ENCODE measurements at regions not wholly inside any gene's neighbourhood (a gene's known extent, or its start where the extent isn't known, plus 50 kb on each side); places are given as distances from the start of the nearest gene placed in this dataset.

DNA sequence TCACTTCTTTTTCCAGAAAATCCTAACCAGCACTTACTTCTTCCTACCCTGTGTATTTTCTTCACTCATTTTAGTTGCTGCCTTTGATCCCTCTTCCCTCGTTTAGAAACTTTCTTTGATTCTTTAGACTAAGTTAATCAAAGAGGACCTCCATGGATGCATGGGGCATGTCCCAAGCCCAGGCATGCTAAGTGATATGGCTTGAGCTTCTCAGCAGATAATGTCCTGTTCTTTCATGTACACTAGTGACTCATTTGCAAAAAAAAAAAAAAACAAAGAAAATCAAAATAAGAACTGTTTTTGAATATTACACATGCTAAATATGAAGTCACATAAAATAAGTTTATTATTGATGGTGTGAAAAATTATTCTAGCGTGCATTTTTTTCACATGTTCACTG is 800.9 kb downstream of the SATB2 start:
- Histone ChIP-seq H3K9me3 (ENCODE audit: severe bottlenecking) (no peaks in the 10 kb centered on the region), H3K4me3 (ENCODE audit: low read depth, low read length) (no peak overlapping the region), H3K27me3 (ENCODE audit: insufficient read depth, low read depth, severe bottlenecking) (no peaks in the 10 kb centered on the region), H3K36me3 (no peaks in the 10 kb centered on the region), H3K27ac (no peak overlapping the region)
- TF ChIP-seq, protein P1, sequence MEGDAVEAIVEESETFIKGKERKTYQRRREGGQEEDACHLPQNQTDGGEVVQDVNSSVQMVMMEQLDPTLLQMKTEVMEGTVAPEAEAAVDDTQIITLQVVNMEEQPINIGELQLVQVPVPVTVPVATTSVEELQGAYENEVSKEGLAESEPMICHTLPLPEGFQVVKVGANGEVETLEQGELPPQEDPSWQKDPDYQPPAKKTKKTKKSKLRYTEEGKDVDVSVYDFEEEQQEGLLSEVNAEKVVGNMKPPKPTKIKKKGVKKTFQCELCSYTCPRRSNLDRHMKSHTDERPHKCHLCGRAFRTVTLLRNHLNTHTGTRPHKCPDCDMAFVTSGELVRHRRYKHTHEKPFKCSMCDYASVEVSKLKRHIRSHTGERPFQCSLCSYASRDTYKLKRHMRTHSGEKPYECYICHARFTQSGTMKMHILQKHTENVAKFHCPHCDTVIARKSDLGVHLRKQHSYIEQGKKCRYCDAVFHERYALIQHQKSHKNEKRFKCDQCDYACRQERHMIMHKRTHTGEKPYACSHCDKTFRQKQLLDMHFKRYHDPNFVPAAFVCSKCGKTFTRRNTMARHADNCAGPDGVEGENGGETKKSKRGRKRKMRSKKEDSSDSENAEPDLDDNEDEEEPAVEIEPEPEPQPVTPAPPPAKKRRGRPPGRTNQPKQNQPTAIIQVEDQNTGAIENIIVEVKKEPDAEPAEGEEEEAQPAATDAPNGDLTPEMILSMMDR (IDR thresholded peaks at IDR 0.05; ENCODE audit: low read depth, low read length), result no peak
- DNase-seq, result no peak

DNA sequence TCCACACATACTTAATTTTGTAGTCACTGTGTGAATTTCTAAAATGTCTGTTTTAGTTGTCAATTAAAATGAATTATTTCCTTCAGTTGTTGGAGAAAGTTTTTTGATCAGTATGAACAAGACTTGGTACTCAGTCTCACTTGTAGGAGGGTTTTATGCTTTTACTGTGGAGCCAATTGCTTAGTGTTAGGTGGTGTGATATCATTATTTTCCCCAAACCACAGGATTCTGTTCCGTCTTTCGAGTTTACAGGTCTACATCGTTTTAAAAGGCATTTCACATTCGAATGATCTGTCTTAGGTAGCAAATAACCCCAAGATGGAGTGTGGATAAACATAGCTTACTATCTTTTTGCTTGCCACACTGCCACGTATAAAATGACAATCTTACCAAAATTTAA is 803.1 kb downstream of the SATB2 start:
- no peaks in the 10 kb centered on the region for H3K36me3 ChIP-seq
- TF ChIP-seq, protein P1 (IDR thresholded peaks at IDR 0.05; ENCODE audit: low read depth, low read length), result no peak

DNA sequence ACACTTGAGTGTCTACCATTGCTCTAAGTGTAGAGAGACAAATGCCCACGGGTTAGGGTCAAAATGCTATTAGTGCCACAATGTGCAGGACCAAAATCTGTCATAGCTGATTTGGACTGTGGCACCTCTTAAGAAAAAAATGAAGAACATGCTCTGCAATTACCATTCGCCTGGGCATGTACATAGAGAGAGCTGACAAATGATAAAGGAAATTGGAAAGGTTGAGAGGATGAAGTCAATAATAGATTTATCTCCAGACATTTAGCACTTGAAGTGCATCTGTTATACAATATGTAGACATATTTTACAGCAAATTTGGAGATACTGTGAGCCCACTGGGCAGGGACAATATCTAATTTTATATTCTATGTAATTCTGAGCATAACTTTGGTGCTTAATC is 804.4 kb downstream of the SATB2 start:
- Histone ChIP-seq H3K4me3 (ENCODE audit: low read depth, low read length) (no peak overlapping the region), H3K9me3 (ENCODE audit: severe bottlenecking) (no peaks in the 10 kb centered on the region), H3K36me3 (no peaks in the 10 kb centered on the region), H3K27me3 (ENCODE audit: insufficient read depth, low read depth, severe bottlenecking) (no peaks in the 10 kb centered on the region), H3K27ac (no peak overlapping the region)
- DNase-seq, result no peak
- TF ChIP-seq, protein P1 (IDR thresholded peaks at IDR 0.05; ENCODE audit: low read depth, low read length), result no peak

More for the DNA sequence above, 803.1 kb downstream of the SATB2 start:
- Histone ChIP-seq H3K27me3 (ENCODE audit: insufficient read depth, low read depth, severe bottlenecking) (no peaks in the 10 kb centered on the region), H3K9me3 (ENCODE audit: severe bottlenecking) (no peaks in the 10 kb centered on the region), H3K4me3 (ENCODE audit: low read depth, low read length) (no peak overlapping the region), H3K27ac (no peak overlapping the region)
- DNase-seq, result no peak

DNA sequence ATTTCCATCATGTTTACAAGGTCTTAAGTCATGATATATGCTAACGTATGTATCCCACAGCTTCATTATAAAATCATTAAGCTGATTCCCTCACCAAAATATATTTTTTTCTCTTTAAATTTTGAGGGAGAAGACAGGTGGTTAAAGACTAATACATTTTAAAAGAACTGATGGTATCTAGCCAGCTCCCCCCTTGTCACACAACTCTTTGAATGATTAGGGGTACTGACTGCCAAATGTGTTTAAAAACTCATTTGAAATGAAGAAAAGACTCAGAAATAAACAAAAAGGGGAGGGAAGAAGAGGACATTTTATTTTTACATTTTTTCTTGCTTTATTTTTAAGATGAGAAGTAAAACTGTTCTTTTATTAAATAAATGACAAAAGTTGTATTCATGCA is 805.3 kb downstream of the SATB2 start:
- TF ChIP-seq, protein P1 (IDR thresholded peaks at IDR 0.05; ENCODE audit: low read depth, low read length), result no peak
- no peaks in the 10 kb centered on the region for H3K27me3 ChIP-seq (ENCODE audit: insufficient read depth, low read depth, severe bottlenecking)
- no peaks in the 10 kb centered on the region for H3K9me3 ChIP-seq (ENCODE audit: severe bottlenecking)
- no peaks in the 10 kb centered on the region for H3K36me3 ChIP-seq
- no peak overlapping the region for H3K4me3 ChIP-seq (ENCODE audit: low read depth, low read length)
- no peak overlapping the region for H3K27ac ChIP-seq
- no peak for DNase-seq

DNA sequence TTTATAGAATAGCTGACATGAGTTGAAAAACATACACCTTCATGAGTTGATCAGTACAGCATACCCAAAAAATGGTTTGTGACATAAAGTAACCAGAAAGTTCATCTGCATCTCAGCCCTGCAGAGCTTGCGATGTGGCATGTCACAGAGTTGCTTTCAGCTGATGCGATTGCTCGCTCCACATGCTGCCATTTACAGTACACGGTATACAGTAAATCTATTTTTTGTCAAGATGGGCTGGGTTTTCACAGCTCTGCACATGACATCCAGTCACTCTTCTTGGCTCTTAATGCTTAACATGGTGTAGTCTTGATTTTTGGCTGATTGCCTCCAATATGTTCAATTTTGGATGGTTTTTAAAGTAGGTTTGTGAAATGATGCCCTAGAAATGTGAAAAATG is 811.9 kb downstream of the SATB2 start:
- TF ChIP-seq, protein P1 (IDR thresholded peaks at IDR 0.05; ENCODE audit: low read depth, low read length), result no peak
- Histone ChIP-seq H3K9me3 (ENCODE audit: severe bottlenecking) (no peaks in the 10 kb centered on the region), H3K27me3 (ENCODE audit: insufficient read depth, low read depth, severe bottlenecking) (no peaks in the 10 kb centered on the region), H3K4me3 (ENCODE audit: low read depth, low read length) (no peak overlapping the region), H3K27ac (no peak overlapping the region), H3K36me3 (no peaks in the 10 kb centered on the region)
- DNase-seq, result no peak

DNA sequence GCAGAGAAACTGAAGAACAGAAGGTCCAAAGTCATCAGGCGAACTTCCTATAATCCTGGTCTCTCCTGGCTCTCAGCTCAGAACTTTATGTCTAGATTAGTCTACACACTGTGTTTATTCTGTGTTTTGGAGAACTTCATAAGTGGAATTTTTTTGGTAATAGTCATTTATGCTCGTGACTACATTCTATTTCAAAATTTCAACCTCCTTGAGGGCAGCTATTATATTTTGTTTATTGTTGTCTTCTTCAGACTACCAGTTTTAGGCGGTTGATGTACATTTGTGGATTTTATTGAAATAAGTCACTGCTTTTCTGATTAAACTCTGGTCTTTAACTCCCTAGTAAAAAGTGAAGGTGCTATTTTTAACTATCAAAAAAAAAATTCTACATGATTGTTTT is 816.6 kb downstream of the SATB2 start:
- TF ChIP-seq, protein P1 (IDR thresholded peaks at IDR 0.05; ENCODE audit: low read depth, low read length), result no peak
- Histone ChIP-seq H3K27me3 (ENCODE audit: insufficient read depth, low read depth, severe bottlenecking) (no peaks in the 10 kb centered on the region), H3K27ac (no peak overlapping the region), H3K4me3 (ENCODE audit: low read depth, low read length) (no peak overlapping the region), H3K36me3 (no peaks in the 10 kb centered on the region), H3K9me3 (ENCODE audit: severe bottlenecking) (no peaks in the 10 kb centered on the region)
- DNase-seq, result no peak
